ENCODE measurements at regions not wholly inside any gene's neighbourhood (a gene's known extent, or its start where the extent isn't known, plus 50 kb on each side); places are given as distances from the start of the nearest gene placed in this dataset.
"Not testable (repeated sequence)": the region's sequence is repeated elsewhere in the genome, so short reads cannot be mapped to it uniquely, and the experiment has no call there.

- no peak for DNase-seq
Observed at GRCh38 chr7:17095931-17096330, 202.5 kb upstream of the AHR start.

- DNase-seq: no peak
Observed at GRCh38 chr7:17097668-17098297, 200.7 kb upstream of the AHR start.

GRCh38 chr7:17098515-17098914, 199.9 kb upstream of the AHR start:
- DNase-seq: no peak

GRCh38 chr7:17099083-17099973, 199.1 kb upstream of the AHR start:
- no peak for DNase-seq

GRCh38 chr7:17099974-17100509, 198.4 kb upstream of the AHR start:
- not testable (repeated sequence) for DNase-seq

GRCh38 chr7:17101207-17101696, 197.2 kb upstream of the AHR start:
- DNase-seq: no peak

- DNase-seq: no peak
Observed at GRCh38 chr7:17103170-17103569, 195.3 kb upstream of the AHR start.

- no peak for DNase-seq
Observed at GRCh38 chr7:17103984-17104383, 194.5 kb upstream of the AHR start.

GRCh38 chr7:17104419-17104818, 194.0 kb upstream of the AHR start:
- no peak for DNase-seq

GRCh38 chr7:17105701-17106100, 192.8 kb upstream of the AHR start:
- no peak for DNase-seq

GRCh38 chr7:17108049-17108584, 190.3 kb upstream of the AHR start:
- DNase-seq: no peak

- no peak for DNase-seq
Observed at GRCh38 chr7:17109020-17109419, 189.4 kb upstream of the AHR start.

GRCh38 chr7:17113770-17114169, 184.7 kb upstream of the AHR start:
- not testable (repeated sequence) for DNase-seq

GRCh38 chr7:17118412-17118811, 180.0 kb upstream of the AHR start:
- no peak for DNase-seq

GRCh38 chr7:17120756-17121155, 177.7 kb upstream of the AHR start:
- DNase-seq: no peak

GRCh38 chr7:17121671-17122070, 176.8 kb upstream of the AHR start:
- DNase-seq: no peak

- DNase-seq: peak in 1 of 2 donors; percentile 8
Observed at GRCh38 chr7:17123020-17123419, 175.4 kb upstream of the AHR start.

- DNase-seq: no peak
Observed at GRCh38 chr7:17126413-17127268, 171.8 kb upstream of the AHR start.

GRCh38 chr7:17129218-17129617, 169.2 kb upstream of the AHR start:
- DNase-seq: no peak

GRCh38 chr7:17130281-17131059, 168.0 kb upstream of the AHR start:
- DNase-seq: no peak

GRCh38 chr7:17131060-17131345, 167.4 kb upstream of the AHR start:
- no peak for DNase-seq

All from CD4-positive, alpha-beta T cell treated with Interferon alpha-2 for 1 hour (primary cell).